NCI-H1105 (cell line): ENCODE measurements at regions not wholly inside any gene's neighbourhood (a gene's known extent, or its start where the extent isn't known, plus 50 kb on each side); places are given as distances from the start of the nearest gene placed in this dataset.
"Not testable (repeated sequence)": the region's sequence is repeated elsewhere in the genome, so short reads cannot be mapped to it uniquely, and the experiment has no call there.

Source experiments
- DNase-seq: peaks from one replicate; lab custom pipeline; 2025; lab: John Stamatoyannopoulos, UW

- no peak for DNase-seq
Measured at GRCh38 chr2:153626676-153627075, 148.1 kb upstream of the RPRM start.

- DNase-seq = no peak
Measured at GRCh38 chr2:153635494-153635893, 156.9 kb upstream of the RPRM start.

GRCh38 chr2:153641046-153641445 lies 162.5 kb upstream of the RPRM start:
- no peak for DNase-seq

- DNase-seq = no peak
Measured at GRCh38 chr2:153644955-153645354, 166.4 kb upstream of the RPRM start.

GRCh38 chr2:153645599-153645998 lies 167.0 kb upstream of the RPRM start:
- no peak for DNase-seq

- no peak for DNase-seq
Measured at GRCh38 chr2:153657651-153658050, 179.1 kb upstream of the RPRM start.

GRCh38 chr2:153661801-153662200 lies 183.2 kb upstream of the RPRM start:
- DNase-seq = no peak

- no peak for DNase-seq
Measured at GRCh38 chr2:153663371-153663770, 184.8 kb upstream of the RPRM start.

GRCh38 chr2:153664009-153664408 lies 185.4 kb upstream of the RPRM start:
- not testable (repeated sequence) for DNase-seq

- DNase-seq = no peak
Measured at GRCh38 chr2:153667475-153667874, 188.9 kb upstream of the RPRM start.

- no peak for DNase-seq
Measured at GRCh38 chr2:153668923-153669322, 190.4 kb upstream of the RPRM start.

- no peak for DNase-seq
Measured at GRCh38 chr2:153710128-153710527, 161.6 kb upstream of the GALNT13 start.

- no peak for DNase-seq
Measured at GRCh38 chr2:153715218-153715850, 156.4 kb upstream of the GALNT13 start.

- DNase-seq = no peak
Measured at GRCh38 chr2:153717060-153717459, 154.7 kb upstream of the GALNT13 start.

GRCh38 chr2:153739394-153739793 lies 132.3 kb upstream of the GALNT13 start:
- no peak for DNase-seq

GRCh38 chr2:153761936-153762335 lies 109.8 kb upstream of the GALNT13 start:
- no peak for DNase-seq

GRCh38 chr2:153766415-153766814 lies 105.3 kb upstream of the GALNT13 start:
- DNase-seq = no peak

GRCh38 chr2:153770359-153770991 lies 101.2 kb upstream of the GALNT13 start:
- no peak for DNase-seq

- no peak for DNase-seq
Measured at GRCh38 chr2:153780241-153780640, 91.5 kb upstream of the GALNT13 start.

GRCh38 chr2:153786016-153786415 lies 85.7 kb upstream of the GALNT13 start:
- DNase-seq = no peak

GRCh38 chr2:153787612-153788011 lies 84.1 kb upstream of the GALNT13 start:
- DNase-seq = no peak

- DNase-seq = no peak
Measured at GRCh38 chr2:153802671-153803070, 69.1 kb upstream of the GALNT13 start.

GRCh38 chr2:153808679-153809078 lies 63.0 kb upstream of the GALNT13 start:
- no peak for DNase-seq

GRCh38 chr2:153811516-153811915 lies 60.2 kb upstream of the GALNT13 start:
- no peak for DNase-seq
